ENCODE measurements at regions not wholly inside any gene's neighbourhood (a gene's known extent, or its start where the extent isn't known, plus 50 kb on each side); places are given as distances from the start of the nearest gene placed in this dataset.

DNA sequence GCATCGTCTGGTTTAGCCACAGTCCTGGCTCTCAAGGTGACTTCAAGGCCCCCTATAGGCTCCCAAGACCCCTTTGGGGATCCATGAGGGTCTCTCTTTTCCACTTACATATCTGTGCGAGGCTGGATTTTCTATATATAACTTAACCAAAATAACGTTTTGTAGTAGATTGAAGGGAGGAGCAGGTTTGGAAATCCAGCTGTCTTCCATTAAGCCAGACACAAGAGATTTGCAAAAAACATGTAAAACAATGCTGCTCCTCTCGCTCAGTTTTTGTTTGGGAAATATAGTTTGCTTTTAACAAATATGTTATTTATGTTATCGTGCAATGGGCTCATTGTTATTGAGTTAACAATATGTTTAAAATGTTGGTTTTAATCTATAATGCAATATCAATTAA is 811.2 kb downstream of the TYW1 start:
- TF ChIP-seq, protein P1, sequence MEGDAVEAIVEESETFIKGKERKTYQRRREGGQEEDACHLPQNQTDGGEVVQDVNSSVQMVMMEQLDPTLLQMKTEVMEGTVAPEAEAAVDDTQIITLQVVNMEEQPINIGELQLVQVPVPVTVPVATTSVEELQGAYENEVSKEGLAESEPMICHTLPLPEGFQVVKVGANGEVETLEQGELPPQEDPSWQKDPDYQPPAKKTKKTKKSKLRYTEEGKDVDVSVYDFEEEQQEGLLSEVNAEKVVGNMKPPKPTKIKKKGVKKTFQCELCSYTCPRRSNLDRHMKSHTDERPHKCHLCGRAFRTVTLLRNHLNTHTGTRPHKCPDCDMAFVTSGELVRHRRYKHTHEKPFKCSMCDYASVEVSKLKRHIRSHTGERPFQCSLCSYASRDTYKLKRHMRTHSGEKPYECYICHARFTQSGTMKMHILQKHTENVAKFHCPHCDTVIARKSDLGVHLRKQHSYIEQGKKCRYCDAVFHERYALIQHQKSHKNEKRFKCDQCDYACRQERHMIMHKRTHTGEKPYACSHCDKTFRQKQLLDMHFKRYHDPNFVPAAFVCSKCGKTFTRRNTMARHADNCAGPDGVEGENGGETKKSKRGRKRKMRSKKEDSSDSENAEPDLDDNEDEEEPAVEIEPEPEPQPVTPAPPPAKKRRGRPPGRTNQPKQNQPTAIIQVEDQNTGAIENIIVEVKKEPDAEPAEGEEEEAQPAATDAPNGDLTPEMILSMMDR (conservative IDR thresholded peaks at IDR 0.05 in 1 of 2, IDR thresholded peaks at IDR 0.05 in 1 of 2; ENCODE audit: low read depth in 1 of 2, low read length in 2 of 2): no peak
- no peak for TF ChIP-seq EZH2 (IDR thresholded peaks at IDR 0.05; ENCODE audit: low read length, missing control alignments)

All from fibroblast of lung (primary cell).